ENCODE measurements at regions not wholly inside any gene's neighbourhood (a gene's known extent, or its start where the extent isn't known, plus 50 kb on each side); places are given as distances from the start of the nearest gene placed in this dataset.

GRCh38 chr17:16880121-16880842 is 91.6 kb downstream of the TNFRSF13B start:
- Histone ChIP-seq H2AFZ (ENCODE audit: low read depth, low read length) (no peak overlapping the region), H3K27ac (ENCODE audit: insufficient read depth, low read depth, low read length) (no peak overlapping the region), H3K36me3 (ENCODE audit: control insufficient read depth in 2 of 2, extremely low read depth in 1 of 2, insufficient read depth in 2 of 2, low read length in 2 of 2) (no peaks in the 10 kb centered on the region), H3K4me1 (ENCODE audit: control insufficient read depth, extremely low read depth, insufficient read depth, low read length) (no peaks in the 10 kb centered on the region), H4K20me1 (replicated peaks; ENCODE audit: control insufficient read depth, extremely low read depth, insufficient read depth, low read length) (no peaks in the 10 kb centered on the region), H3K9me1 (replicated peaks; ENCODE audit: control insufficient read depth, extremely low read depth, insufficient read depth, low read length) (no peaks in the 10 kb centered on the region), H3K79me2 (ENCODE audit: control insufficient read depth, insufficient read depth, low read length) (no peaks in the 10 kb centered on the region), H3K4me3 (replicated peaks in 1 of 3; ENCODE audit: insufficient read depth in 1 of 3, low read depth in 1 of 3, low read length in 3 of 3) (no peak overlapping the region), H3K9me3 (replicated peaks; ENCODE audit: control insufficient read depth, insufficient read depth, low read length) (no peaks in the 10 kb centered on the region), H3K9ac (replicated peaks; ENCODE audit: extremely low read depth, insufficient read depth, low read length) (no peak overlapping the region), H3K27me3 (ENCODE audit: control insufficient read depth in 2 of 2, insufficient read depth in 2 of 2, low read length in 2 of 2) (no peaks in the 10 kb centered on the region), H3K4me2 (ENCODE audit: insufficient read depth, low read length) (no peak overlapping the region)
- no peak for DNase-seq (ENCODE audit: low read depth, low spot score)
- ChIA-PET POLR2A (no interaction called here), CTCF (no interaction called here)
- no peak for FAIRE-seq
- TF ChIP-seq EZH2 (IDR thresholded peaks at IDR 0.05; ENCODE audit: borderline replicate concordance, low read depth, low read length, severe bottlenecking) = no peak
- no peak for TF ChIP-seq JUN (IDR thresholded peaks at IDR 0.05; ENCODE audit: borderline replicate concordance, insufficient read depth, insufficient read length, low read depth)
- no peak for TF ChIP-seq MAX (IDR thresholded peaks at IDR 0.05; ENCODE audit: insufficient read depth, insufficient read length)
- TF ChIP-seq GATA2 (IDR thresholded peaks at IDR 0.05; ENCODE audit: insufficient read depth, insufficient read length, low read depth, low read length) = no peak
- TF ChIP-seq MYC (IDR thresholded peaks at IDR 0.05; ENCODE audit: low read depth, low read length) = no peak
- no peak for TF ChIP-seq CTCF (IDR thresholded peaks at IDR 0.05; ENCODE audit: extremely low read depth in 1 of 2, insufficient read depth in 1 of 2, low read depth in 1 of 2, low read length in 2 of 2)
- TF ChIP-seq POLR2A (IDR thresholded peaks at IDR 0.05; ENCODE audit: low read depth, low read length) = no peak
- no peak for TF ChIP-seq POLR2AphosphoS5 (IDR thresholded peaks at IDR 0.05; ENCODE audit: insufficient read depth, low read depth, low read length)
- TF ChIP-seq FOS (IDR thresholded peaks at IDR 0.05; ENCODE audit: borderline replicate concordance, insufficient read depth, low read length) = no peak
- no TSS peak for BruUV-seq (replicated peaks)
- intact Hi-C loops (cut with micrococcal nuclease) = no loop called here
- dilution Hi-C loops (cut with MboI; ENCODE audit: extremely low pct_ligation_motif_present, low sequenced_read_pairs) = no loop called here

Data from endothelial cell of umbilical vein (primary cell).